HFFc6 (cell line): ENCODE measurements at regions not wholly inside any gene's neighbourhood (a gene's known extent, or its start where the extent isn't known, plus 50 kb on each side); places are given as distances from the start of the nearest gene placed in this dataset.
"Not testable (repeated sequence)": the region's sequence is repeated elsewhere in the genome, so short reads cannot be mapped to it uniquely, and the experiment has no call there.

Source experiments
- DNase-seq: peaks from one replicate; pipeline ENCODE4 v3.0.0-alpha.2; 2018
- H3K27ac Mint-ChIP-seq: 2 replicates; pipeline ENCODE4 v1.8.0; 2020; ENCODE audit warnings: mild to moderate bottlenecking, mixed read lengths
- H3K27me3 Mint-ChIP-seq: 2 replicates; pipeline ENCODE4 v1.8.0; 2021; ENCODE audit warnings: mild to moderate bottlenecking, moderate library complexity, mixed read lengths; ENCODE audit not compliant: insufficient read depth
- H3K36me3 Mint-ChIP-seq: 2 replicates; pipeline ENCODE4 v1.8.0; 2021; ENCODE audit warnings: low read depth, mixed read lengths
- H3K4me1 Mint-ChIP-seq: 2 replicates; pipeline ENCODE4 v1.8.0; 2020; ENCODE audit warnings: low read depth, mixed read lengths
- H3K4me3 Mint-ChIP-seq: 2 replicates; pipeline ENCODE4 v1.8.0; 2020; ENCODE audit warnings: mild to moderate bottlenecking, moderate library complexity, mixed read lengths
- H3K9me3 Mint-ChIP-seq: 2 replicates; pipeline ENCODE4 v1.8.0; 2020; ENCODE audit warnings: mild to moderate bottlenecking, mixed read lengths
- CTCF ChIP-seq: fragments of 200-600 bp; sonication (generic); IDR thresholded peaks from 2 replicates; pipeline ENCODE4 v1.5.0; 2021; ENCODE audit warnings: antibody characterized with exemption, mild to moderate bottlenecking

GRCh38 chr5:85337435-85337834 lies 952.8 kb upstream of the EDIL3 start:
- DNase-seq: no peak
- no peaks in the 10 kb centered on the region for H3K4me1 Mint-ChIP-seq
- no peak for TF ChIP-seq CTCF
- no peaks in the 10 kb centered on the region; the same call in 1 of the 2 replicates for H3K36me3 Mint-ChIP-seq
- H3K4me3 Mint-ChIP-seq: no peak overlapping the region
- H3K27ac Mint-ChIP-seq: no peak overlapping the region
- no peaks in the 10 kb centered on the region for H3K27me3 Mint-ChIP-seq
- H3K9me3 Mint-ChIP-seq: peaks cover 37% of the 10 kb centered on the region

DNA sequence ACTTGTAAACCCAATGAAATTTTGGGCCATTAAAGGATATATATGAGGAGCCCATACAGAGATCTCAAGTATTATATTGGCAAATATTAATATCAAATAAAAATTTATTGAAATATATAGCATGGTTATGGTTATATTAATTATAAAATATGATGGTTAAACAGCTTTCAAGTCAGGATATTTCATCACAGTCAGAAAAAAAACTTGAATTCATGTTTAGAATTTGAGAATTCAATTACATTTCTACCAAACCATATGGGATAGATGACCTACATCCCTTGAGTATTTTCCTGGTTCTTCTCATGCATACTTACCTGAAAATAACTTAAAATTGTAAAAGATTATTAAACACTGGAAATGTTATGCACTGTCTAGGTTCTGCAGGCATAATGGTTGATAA lies 956.1 kb upstream of the EDIL3 start:
- H3K36me3 Mint-ChIP-seq: peaks cover 8% of the 10 kb centered on the region
- H3K27ac Mint-ChIP-seq: no peak overlapping the region
- no peak for TF ChIP-seq CTCF
- no peaks in the 10 kb centered on the region for H3K4me1 Mint-ChIP-seq
- H3K27me3 Mint-ChIP-seq: no peaks in the 10 kb centered on the region
- peaks cover 35% of the 10 kb centered on the region for H3K9me3 Mint-ChIP-seq
- no peak overlapping the region for H3K4me3 Mint-ChIP-seq
- DNase-seq: no peak

GRCh38 chr5:85345818-85346217 lies 961.1 kb upstream of the EDIL3 start:
- no peak overlapping the region for H3K27ac Mint-ChIP-seq
- peaks cover 8% of the 10 kb centered on the region for H3K36me3 Mint-ChIP-seq
- DNase-seq: no peak
- no peak overlapping the region for H3K4me3 Mint-ChIP-seq
- no peaks in the 10 kb centered on the region for H3K4me1 Mint-ChIP-seq
- H3K27me3 Mint-ChIP-seq: no peaks in the 10 kb centered on the region
- TF ChIP-seq CTCF: no peak
- H3K9me3 Mint-ChIP-seq: peaks cover 34% of the 10 kb centered on the region

GRCh38 chr5:85357309-85357708 lies 972.6 kb upstream of the EDIL3 start:
- H3K4me3 Mint-ChIP-seq: no peak overlapping the region

GRCh38 chr5:85375525-85375924 lies 990.8 kb upstream of the EDIL3 start:
- Mint-ChIP-seq H3K4me3 (no peak overlapping the region), H3K9me3 (peaks cover 6% of the 10 kb centered on the region), H3K36me3 (no peaks in the 10 kb centered on the region), H3K27ac (no peak overlapping the region), H3K4me1 (no peaks in the 10 kb centered on the region), H3K27me3 (no peaks in the 10 kb centered on the region)
- no peak for TF ChIP-seq CTCF
- DNase-seq: no peak

More at GRCh38 chr5:85357309-85357708, 972.6 kb upstream of the EDIL3 start:
- Mint-ChIP-seq H3K27me3 (no peaks in the 10 kb centered on the region; the same call in 1 of the 2 replicates), H3K4me1 (no peaks in the 10 kb centered on the region), H3K36me3 (no peaks in the 10 kb centered on the region; the same call in 1 of the 2 replicates), H3K27ac (no peak overlapping the region), H3K9me3 (peaks cover 11% of the 10 kb centered on the region)
- no peak for TF ChIP-seq CTCF
- DNase-seq: no peak

- Mint-ChIP-seq H3K36me3 (no peaks in the 10 kb centered on the region), H3K4me3 (no peak overlapping the region)
- no peak for TF ChIP-seq CTCF
These were observed 1004.1 kb upstream of the EDIL3 start for GRCh38 chr5:85388770-85389169.

DNA sequence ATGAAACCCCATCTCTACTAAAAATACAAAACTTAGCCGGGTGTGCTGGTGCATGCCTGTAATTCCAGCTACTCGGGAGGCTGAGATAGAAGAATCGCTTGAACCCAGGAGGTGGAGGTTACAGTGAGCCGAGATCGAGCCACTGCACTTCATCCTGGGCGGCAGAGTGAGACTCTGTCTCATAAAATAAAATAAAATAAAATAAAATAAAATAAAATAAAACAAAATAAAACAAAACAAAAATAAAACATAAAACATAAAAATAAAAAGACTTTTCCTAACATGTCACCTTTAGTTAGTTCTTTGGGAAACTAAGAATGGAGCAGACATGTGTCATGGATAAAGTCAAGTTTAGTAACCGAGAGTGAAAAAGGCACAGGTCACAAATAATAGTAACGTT lies 1007.6 kb upstream of the EDIL3 start:
- not testable (repeated sequence) for H3K4me1 Mint-ChIP-seq, H3K4me3 Mint-ChIP-seq, H3K27me3 Mint-ChIP-seq, DNase-seq, H3K9me3 Mint-ChIP-seq, H3K27ac Mint-ChIP-seq, H3K36me3 Mint-ChIP-seq

More at GRCh38 chr5:85388770-85389169, 1004.1 kb upstream of the EDIL3 start:
- H3K27ac Mint-ChIP-seq: no peak overlapping the region
- H3K27me3 Mint-ChIP-seq: peaks cover 1% of the 10 kb centered on the region; the same call in 1 of the 2 replicates
- H3K9me3 Mint-ChIP-seq: peaks cover 19% of the 10 kb centered on the region
- no peaks in the 10 kb centered on the region for H3K4me1 Mint-ChIP-seq
- DNase-seq: no peak
